ENCODE measurements at regions not wholly inside any gene's neighbourhood (a gene's known extent, or its start where the extent isn't known, plus 50 kb on each side); places are given as distances from the start of the nearest gene placed in this dataset.
"Not testable (repeated sequence)": the region's sequence is repeated elsewhere in the genome, so short reads cannot be mapped to it uniquely, and the experiment has no call there.

- DNase-seq, result no peak
These were observed 394.8 kb downstream of the USP25 start for GRCh38 chr21:16124378-16125138.

- no peak for DNase-seq
These were observed 395.5 kb downstream of the USP25 start for GRCh38 chr21:16125274-16125673.

- DNase-seq, result not testable (repeated sequence)
These were observed 402.7 kb downstream of the USP25 start for GRCh38 chr21:16132453-16132852.

GRCh38 chr21:16133248-16133647 lies 403.5 kb downstream of the USP25 start:
- DNase-seq, result no peak

GRCh38 chr21:16134134-16134533 lies 404.4 kb downstream of the USP25 start:
- no peak for DNase-seq

GRCh38 chr21:16137106-16137505 lies 407.3 kb downstream of the USP25 start:
- no peak for DNase-seq

GRCh38 chr21:16145052-16145451 lies 415.3 kb downstream of the USP25 start:
- no peak for DNase-seq

- no peak for DNase-seq
These were observed 415.7 kb downstream of the USP25 start for GRCh38 chr21:16145479-16145878.

GRCh38 chr21:16154321-16154720 lies 424.5 kb downstream of the USP25 start:
- no peak for DNase-seq

- no peak for DNase-seq
These were observed 425.3 kb downstream of the USP25 start for GRCh38 chr21:16154951-16155635.

GRCh38 chr21:16156841-16157489 lies 427.2 kb downstream of the USP25 start:
- no peak for DNase-seq

GRCh38 chr21:16159213-16159970 lies 429.6 kb downstream of the USP25 start:
- no peak for DNase-seq

GRCh38 chr21:16159971-16160350 lies 430.2 kb downstream of the USP25 start:
- DNase-seq, result no peak

- DNase-seq, result no peak
These were observed 433.2 kb downstream of the USP25 start for GRCh38 chr21:16162953-16163352.

- no peak for DNase-seq
These were observed 439.3 kb downstream of the USP25 start for GRCh38 chr21:16169102-16169511.

- DNase-seq, result no peak
These were observed 440.0 kb downstream of the USP25 start for GRCh38 chr21:16169779-16170178.

GRCh38 chr21:16176570-16176969 lies 446.8 kb downstream of the USP25 start:
- DNase-seq, result no peak

GRCh38 chr21:16177532-16177931 lies 447.8 kb downstream of the USP25 start:
- no peak for DNase-seq

- DNase-seq, result no peak
These were observed 450.0 kb downstream of the USP25 start for GRCh38 chr21:16179773-16180172.

GRCh38 chr21:16180614-16181013 lies 450.8 kb downstream of the USP25 start:
- no peak for DNase-seq

- DNase-seq, result no peak
These were observed 451.2 kb downstream of the USP25 start for GRCh38 chr21:16181018-16181417.

- no peak for DNase-seq
These were observed 456.0 kb downstream of the USP25 start for GRCh38 chr21:16185766-16186165.

- DNase-seq, result no peak
These were observed 457.0 kb downstream of the USP25 start for GRCh38 chr21:16186742-16187141.

Data from activated gamma-delta T cell treated with Interleukin-2 at 50 U/mL for 16 hours (primary cell).